Pancreas (tissue), 10 donors: ENCODE measurements at regions not wholly inside any gene's neighbourhood (a gene's known extent, or its start where the extent isn't known, plus 50 kb on each side); places are given as distances from the start of the nearest gene placed in this dataset.

Source experiments
- ATAC-seq, 4 donors: fragments of 200-7000 bp; cut with Tn5 transposase; one replicate each; pipeline versions ENCODE4 v1.8.0 to v1.9.1; 2020; ENCODE audit warnings: mild to moderate bottlenecking in 4 of 4, moderate library complexity in 4 of 4
- DNase-seq, 6 donors: peaks; one replicate each; pipeline ENCODE4 v3.0.0-alpha.2; 2020
- FAIRE-seq: peaks from 2 replicates; lab custom pipeline; 2012; peaks lifted over from hg19 to GRCh38; lab: Jason Lieb, UNC
- H3K27ac ChIP-seq, 4 donors: fragments of 200-600 bp; sonication (generic); 1 replicate in 3 of 4; 2 replicates in 1 of 4; pipeline versions ENCODE4 v1.5.0 to v1.8.0; 2020
- H3K27me3 ChIP-seq, 4 donors: fragments of 200-600 bp; one replicate each; pipeline ENCODE4 v1.8.0; 2021
- H3K36me3 ChIP-seq, 3 donors: fragments of 200-600 bp; sonication (generic) in 1 of 3; one replicate each; pipeline versions ENCODE4 v1.5.0 to v1.8.0; 2020 to 2021
- H3K4me1 ChIP-seq, 3 donors: fragments of 200-600 bp; one replicate each; pipeline ENCODE4 v1.8.0; 2021
- H3K4me3 ChIP-seq, 4 donors: fragments of 200-600 bp; sonication (generic) in 2 of 4; one replicate each; pipeline versions ENCODE4 v1.5.0 to v1.8.0; 2020 to 2021
- H3K9me3 ChIP-seq, 4 donors: fragments of 200-600 bp; one replicate each; pipeline ENCODE4 v1.8.0; 2021
- WGBS, 2 donors: extraction: QIAGEN DNeasy Blood & Tissue Kit; methylation state at CpG; one replicate each; pipeline ENCODE4 v1.1.7; 2013; 5-methylcytosine and 5-hydroxymethylcytosine counted together
- intact Hi-C, 3 donors: fragments of 100-400 bp; cut with DNase I; formaldehyde crosslinking; loops; one replicate each; pipeline versions ENCODE4 v1.11.1 to v1.14.2; 2022
- TF ChIP-seq, protein P1 (sequence below), 4 donors: fragments of 200-600 bp; sonication (generic) in 3 of 4; IDR thresholded peaks; one replicate each; pipeline versions ENCODE4 v1.5.0 to v1.8.0; 2021; ENCODE audit warnings: antibody characterized with exemption in 4 of 4
- donor health status: healthy with polysubstance abuse.
- donor health status: DM: no; HTN: no; CAD: no; lungs with moderate emphysema.
- donor health status: DM: no; HTN: no; CAD: no.
- donor health status: control.
- donor health status: control.
- donor health status: Bipolar disorder and iron deficiency.
- donor health status: DM: yes; HTN: yes; CAD: no.
- donor health status: DM: no; HTN: no; CAD: no.
- donor health status: DM: no; HTN: no; CAD: no.
- donor health status: DM: yes; HTN: yes; CAD: no.

DNA sequence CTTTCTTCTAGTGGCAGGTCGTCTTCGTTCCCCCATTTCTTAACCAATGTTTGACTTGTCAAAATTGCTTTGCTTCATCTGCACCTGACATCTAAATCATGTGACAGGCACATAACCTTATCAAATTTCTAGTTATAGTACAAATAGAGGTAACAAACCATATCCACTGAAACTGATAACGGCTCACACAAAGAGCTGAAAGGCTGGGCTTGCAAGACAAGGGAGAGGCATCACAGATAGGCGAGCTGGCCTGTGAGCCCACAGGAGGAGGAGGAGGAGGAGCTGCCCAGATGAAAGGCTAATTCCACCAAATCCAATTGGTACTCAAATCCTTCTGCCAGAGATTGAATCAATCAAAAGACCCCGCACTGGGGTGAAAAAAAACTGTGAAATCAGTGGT is 80.2 kb upstream of the NEBL start:
- no peak for DNase-seq
- Histone ChIP-seq H3K9me3 (no peaks in the 10 kb centered on the region), H3K27ac (no peak overlapping the region), H3K4me1 (peaks cover 0 to 4% (median 0%) of the 10 kb centered on the region in 3 donors), H3K36me3 (no peaks in the 10 kb centered on the region), H3K27me3 (no peaks in the 10 kb centered on the region), H3K4me3 (no peak overlapping the region)
- 35 to 37% methylated on average over 5 of the region's 5 CpGs for WGBS, 2 donors
- TF ChIP-seq, protein P1, sequence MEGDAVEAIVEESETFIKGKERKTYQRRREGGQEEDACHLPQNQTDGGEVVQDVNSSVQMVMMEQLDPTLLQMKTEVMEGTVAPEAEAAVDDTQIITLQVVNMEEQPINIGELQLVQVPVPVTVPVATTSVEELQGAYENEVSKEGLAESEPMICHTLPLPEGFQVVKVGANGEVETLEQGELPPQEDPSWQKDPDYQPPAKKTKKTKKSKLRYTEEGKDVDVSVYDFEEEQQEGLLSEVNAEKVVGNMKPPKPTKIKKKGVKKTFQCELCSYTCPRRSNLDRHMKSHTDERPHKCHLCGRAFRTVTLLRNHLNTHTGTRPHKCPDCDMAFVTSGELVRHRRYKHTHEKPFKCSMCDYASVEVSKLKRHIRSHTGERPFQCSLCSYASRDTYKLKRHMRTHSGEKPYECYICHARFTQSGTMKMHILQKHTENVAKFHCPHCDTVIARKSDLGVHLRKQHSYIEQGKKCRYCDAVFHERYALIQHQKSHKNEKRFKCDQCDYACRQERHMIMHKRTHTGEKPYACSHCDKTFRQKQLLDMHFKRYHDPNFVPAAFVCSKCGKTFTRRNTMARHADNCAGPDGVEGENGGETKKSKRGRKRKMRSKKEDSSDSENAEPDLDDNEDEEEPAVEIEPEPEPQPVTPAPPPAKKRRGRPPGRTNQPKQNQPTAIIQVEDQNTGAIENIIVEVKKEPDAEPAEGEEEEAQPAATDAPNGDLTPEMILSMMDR (IDR thresholded peaks at IDR 0.05): no peak
- no peak for FAIRE-seq
- intact Hi-C loops: no loop called here
- peak in 3 of 4 donors; percentile 38 to 49 (median 43) for ATAC-seq

DNA sequence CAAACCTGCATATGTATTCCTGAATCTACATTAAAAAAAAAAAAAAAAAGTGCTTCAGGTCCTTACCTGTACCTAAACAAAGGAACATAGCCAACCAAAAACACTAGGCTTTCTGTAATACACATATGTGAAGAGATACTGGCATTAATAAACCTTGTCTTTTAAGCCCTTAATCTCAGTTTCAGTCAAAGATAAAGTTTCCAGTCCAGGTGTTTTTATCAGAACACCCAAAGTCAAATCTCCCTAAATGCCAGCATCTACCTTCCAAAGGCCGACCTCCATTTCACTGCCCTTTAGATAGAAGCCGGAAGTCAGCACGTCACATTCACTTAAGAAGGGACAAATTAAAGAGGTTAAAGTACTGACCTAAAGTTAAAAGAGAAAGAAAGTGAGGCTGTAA is 79.8 kb upstream of the NEBL start:
- ATAC-seq: no peak
- no peaks in the 10 kb centered on the region for H3K27me3 ChIP-seq
- no peak overlapping the region for H3K27ac ChIP-seq
- intact Hi-C loops: no loop called here
- no peak overlapping the region for H3K4me3 ChIP-seq
- no peak for DNase-seq
- no peak for FAIRE-seq
- no peaks in the 10 kb centered on the region for H3K36me3 ChIP-seq
- H3K9me3 ChIP-seq: no peaks in the 10 kb centered on the region
- TF ChIP-seq, protein P1 (IDR thresholded peaks at IDR 0.05): no peak
- H3K4me1 ChIP-seq: peaks cover 0 to 4% (median 0%) of the 10 kb centered on the region in 3 donors
- WGBS, 2 donors: 43% methylated on average over 3 of the region's 3 CpGs

DNA sequence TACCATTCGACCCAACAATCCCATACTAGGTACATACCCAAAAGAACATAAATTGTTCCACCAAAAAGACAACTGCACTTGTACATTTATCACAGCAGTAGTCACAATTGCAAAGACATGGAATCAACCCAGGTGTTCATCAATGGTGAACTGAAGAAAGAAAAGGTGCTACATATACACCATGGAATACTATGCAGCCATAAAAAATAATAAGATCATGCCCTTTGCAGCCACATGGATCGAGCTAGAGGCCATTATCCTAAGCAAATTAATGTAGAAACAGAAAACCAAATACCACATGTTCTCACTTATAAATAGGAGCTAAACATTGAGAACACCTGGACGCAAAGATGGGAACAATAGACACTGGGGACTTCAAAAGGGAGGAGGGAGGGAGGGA is 79.3 kb upstream of the NEBL start:
- intact Hi-C loops: no loop called here
- Histone ChIP-seq H3K36me3 (no peaks in the 10 kb centered on the region), H3K27me3 (no peaks in the 10 kb centered on the region), H3K9me3 (no peaks in the 10 kb centered on the region), H3K4me1 (peaks cover 0 to 4% (median 0%) of the 10 kb centered on the region in 3 donors), H3K4me3 (no peak overlapping the region), H3K27ac (no peak overlapping the region)
- FAIRE-seq: no peak
- WGBS, 2 donors: 94 to 99% methylated on average over 3 of the region's 3 CpGs
- DNase-seq: no peak
- ATAC-seq: no peak
- TF ChIP-seq, protein P1 (IDR thresholded peaks at IDR 0.05): no peak

DNA sequence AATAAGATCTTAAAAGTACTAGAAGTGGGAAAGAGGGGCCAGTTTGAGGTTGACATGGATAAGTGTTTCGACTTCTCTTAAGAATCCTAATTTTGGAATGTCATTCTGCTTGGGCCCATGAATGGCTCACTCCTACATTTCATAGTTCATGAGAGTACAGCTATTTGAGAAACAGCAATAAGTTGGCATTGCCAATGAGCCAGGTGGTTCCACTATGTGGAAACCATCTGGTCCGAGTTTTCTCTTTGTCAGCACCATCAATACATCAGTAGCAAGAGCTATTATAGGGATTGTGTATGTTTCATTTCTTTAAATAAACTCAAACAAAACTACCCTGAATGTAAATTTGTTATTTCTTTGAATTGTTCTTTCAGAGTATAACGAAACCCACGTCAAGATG is 78.1 kb upstream of the NEBL start:
- DNase-seq: no peak
- Histone ChIP-seq H3K36me3 (no peaks in the 10 kb centered on the region), H3K9me3 (no peaks in the 10 kb centered on the region), H3K4me3 (no peak overlapping the region), H3K4me1 (peaks cover 0 to 4% (median 0%) of the 10 kb centered on the region in 3 donors), H3K27me3 (no peaks in the 10 kb centered on the region), H3K27ac (no peak overlapping the region)
- intact Hi-C loops: no loop called here
- TF ChIP-seq, protein P1 (IDR thresholded peaks at IDR 0.05): no peak
- no peak for FAIRE-seq
- no peak for ATAC-seq
- 94 to 96% methylated on average over 4 of the region's 4 CpGs for WGBS, 2 donors

DNA sequence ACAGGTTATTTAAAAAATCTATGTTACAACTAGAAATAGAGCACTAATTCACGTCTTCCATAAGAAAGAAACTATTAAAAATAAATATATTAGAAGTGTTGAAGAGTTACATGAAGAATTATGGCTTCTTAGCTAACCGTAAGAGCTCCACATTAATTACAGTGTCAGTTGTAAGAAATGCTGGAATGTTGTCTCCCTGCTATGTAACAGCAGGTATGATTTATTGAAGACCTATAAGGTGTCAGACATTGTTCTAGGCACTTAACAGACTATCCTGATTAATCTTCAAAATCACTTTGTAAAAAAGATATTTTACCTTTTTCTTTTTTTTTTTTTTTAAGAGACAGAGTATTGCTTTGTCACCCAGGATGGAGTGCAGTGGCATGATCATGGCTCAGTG is 75.8 kb upstream of the NEBL start:
- FAIRE-seq: no peak
- no peak overlapping the region for H3K4me3 ChIP-seq
- no peaks in the 10 kb centered on the region for H3K27me3 ChIP-seq
- intact Hi-C loops: no loop called here
- no peak overlapping the region for H3K27ac ChIP-seq
- 84 to 94% methylated on average over 2 of the region's 2 CpGs for WGBS, 2 donors
- no peaks in the 10 kb centered on the region for H3K9me3 ChIP-seq
- ATAC-seq: no peak
- DNase-seq: no peak
- H3K36me3 ChIP-seq: no peaks in the 10 kb centered on the region
- TF ChIP-seq, protein P1 (IDR thresholded peaks at IDR 0.05): no peak
- H3K4me1 ChIP-seq: peaks cover 0 to 4% (median 0%) of the 10 kb centered on the region in 3 donors
